GM23248 (cell line): ENCODE measurements at regions not wholly inside any gene's neighbourhood (a gene's known extent, or its start where the extent isn't known, plus 50 kb on each side); places are given as distances from the start of the nearest gene placed in this dataset.

Experiments
- EZH2 ChIP-seq: fragments of 200-600 bp; sonication (generic); IDR thresholded peaks from 2 replicates; pipeline ENCODE4 v1.6.1; 2018; ENCODE audit warnings: antibody characterized with exemption, mild to moderate bottlenecking; ENCODE audit not compliant: insufficient read depth, poor library complexity, severe bottlenecking
- EZH2phosphoT487 ChIP-seq: fragments of 200-600 bp; sonication (generic); IDR thresholded peaks from 2 replicates; pipeline ENCODE4 v1.6.1; 2018; ENCODE audit warnings: antibody characterized with exemption, moderate library complexity, mild to moderate bottlenecking, low read depth; ENCODE audit not compliant: insufficient read depth

DNA sequence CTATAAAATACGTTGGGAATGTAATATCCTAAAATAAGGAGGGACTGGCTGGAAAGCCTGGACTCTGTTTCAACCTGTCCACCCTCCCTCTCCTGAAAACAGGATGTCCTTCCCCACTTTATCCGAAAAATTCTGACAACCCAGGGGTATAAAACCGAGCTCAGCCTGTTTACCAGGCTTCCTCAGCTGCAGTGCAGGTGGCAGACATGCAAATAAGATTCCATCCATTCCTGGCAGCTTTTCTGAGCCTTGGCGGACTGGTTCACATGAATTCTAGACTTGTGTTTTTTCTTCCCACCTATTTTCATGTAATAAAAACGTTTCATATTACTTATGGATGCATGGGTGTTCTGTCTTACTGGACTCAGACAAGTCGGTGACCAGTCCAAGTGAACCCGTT lies 479.3 kb downstream of the KCNJ18 start:
- TF ChIP-seq EZH2 (no peak), EZH2phosphoT487 (no peak)
